Activated T-helper 1 cell treated with anti-CD3 and anti-CD28 coated beads, Interleukin-12 subunit alpha, Interleukin-12 subunit beta, Interleukin-2, Interleukin-4 antibody, amounts not matched to agents 30 ng/mL and 10 ng/mL and 1 ng/mL, durations not matched to agents 14 hours and 24 hours and 36 hours (primary cell): ENCODE measurements at regions not wholly inside any gene's neighbourhood (a gene's known extent, or its start where the extent isn't known, plus 50 kb on each side); places are given as distances from the start of the nearest gene placed in this dataset.

Experiments used
- DNase-seq: peaks from one replicate; pipeline ENCODE4 v3.0.0; 2021; ENCODE audit warnings: low spot score
- H3K27ac Mint-ChIP-seq: one replicate; pipeline ENCODE4 v1.8.0; 2021; ENCODE audit warnings: mild to moderate bottlenecking, mixed read lengths
- H3K27me3 Mint-ChIP-seq: one replicate; pipeline ENCODE4 v1.8.0; 2022; ENCODE audit warnings: mild to moderate bottlenecking, moderate library complexity, mixed read lengths; ENCODE audit not compliant: insufficient read depth
- H3K36me3 Mint-ChIP-seq: one replicate; pipeline ENCODE4 v1.8.0; 2021; ENCODE audit warnings: low read depth, mixed read lengths
- H3K4me1 Mint-ChIP-seq: one replicate; pipeline ENCODE4 v1.8.0; 2021; ENCODE audit warnings: low read depth, mixed read lengths
- H3K4me3 Mint-ChIP-seq: one replicate; pipeline ENCODE4 v1.8.0; 2021; ENCODE audit warnings: mild to moderate bottlenecking, moderate library complexity, mixed read lengths
- H3K9me3 Mint-ChIP-seq: one replicate; pipeline ENCODE4 v1.8.0; 2021; ENCODE audit warnings: mixed read lengths
- intact Hi-C: fragments of 100-400 bp; cut with micrococcal nuclease; formaldehyde crosslinking; loops from one replicate; pipeline ENCODE4 v1.15.1; 2024

DNA sequence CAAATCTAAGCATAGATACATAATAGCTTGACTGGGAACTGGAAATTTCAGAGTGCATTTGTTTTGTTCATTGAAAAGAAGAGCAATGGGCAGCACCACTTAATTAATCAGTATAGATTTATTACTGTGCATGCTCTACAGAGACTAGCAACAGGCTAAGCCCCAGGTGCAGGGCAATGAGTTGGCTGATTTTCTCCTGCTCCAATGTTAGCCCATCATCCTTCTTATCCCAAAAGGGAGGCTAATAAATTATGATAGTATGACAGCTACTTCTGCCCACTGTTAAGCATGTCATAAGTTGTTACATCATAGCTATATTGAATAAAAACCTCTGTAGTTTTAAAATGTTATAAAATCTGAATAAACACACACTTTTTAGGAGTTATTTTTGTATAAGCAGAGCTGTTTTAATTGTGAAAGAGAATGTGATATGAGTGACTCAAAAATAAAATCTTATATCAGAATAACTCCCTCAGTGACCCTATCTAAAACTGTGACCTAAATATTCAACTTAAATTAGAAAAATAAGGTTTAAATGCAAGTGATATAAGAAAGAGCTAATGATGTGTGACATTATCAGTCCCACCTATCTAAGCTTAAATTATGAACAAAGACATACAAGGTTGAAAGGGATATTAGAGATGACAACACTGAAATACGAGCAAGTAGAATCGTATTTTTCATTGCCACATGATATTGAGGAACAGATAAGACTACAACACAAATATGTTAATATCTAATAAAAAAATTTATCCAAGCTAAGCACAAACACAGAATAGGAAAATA is 967.3 kb upstream of the ADGRB3 start:
- Mint-ChIP-seq H3K9me3 (no peaks in the 10 kb centered on the region), H3K4me1 (no peaks in the 10 kb centered on the region), H3K27ac (no peak overlapping the region), H3K4me3 (no peak overlapping the region), H3K36me3 (no peaks in the 10 kb centered on the region), H3K27me3 (no peaks in the 10 kb centered on the region)
- DNase-seq: no peak
- intact Hi-C loops: no loop called here

GRCh38 chr6:67666177-67666964 is 968.7 kb upstream of the ADGRB3 start:
- H3K4me3 Mint-ChIP-seq: no peak overlapping the region
- no peaks in the 10 kb centered on the region for H3K9me3 Mint-ChIP-seq
- intact Hi-C loops: no loop called here
- no peaks in the 10 kb centered on the region for H3K27me3 Mint-ChIP-seq
- no peak overlapping the region for H3K27ac Mint-ChIP-seq
- DNase-seq: no peak
- no peaks in the 10 kb centered on the region for H3K4me1 Mint-ChIP-seq
- no peaks in the 10 kb centered on the region for H3K36me3 Mint-ChIP-seq

GRCh38 chr6:67664942-67665341 is 970.1 kb upstream of the ADGRB3 start:
- Mint-ChIP-seq H3K36me3 (no peaks in the 10 kb centered on the region), H3K27ac (no peak overlapping the region), H3K9me3 (no peaks in the 10 kb centered on the region), H3K4me1 (no peaks in the 10 kb centered on the region), H3K4me3 (no peak overlapping the region), H3K27me3 (no peaks in the 10 kb centered on the region)
- DNase-seq: no peak
- intact Hi-C loops: no loop called here

GRCh38 chr6:67663105-67663895 is 971.8 kb upstream of the ADGRB3 start:
- no peak for DNase-seq
- H3K4me1 Mint-ChIP-seq: no peaks in the 10 kb centered on the region
- no peaks in the 10 kb centered on the region for H3K27me3 Mint-ChIP-seq
- intact Hi-C loops: no loop called here
- no peak overlapping the region for H3K4me3 Mint-ChIP-seq
- no peak overlapping the region for H3K27ac Mint-ChIP-seq
- H3K9me3 Mint-ChIP-seq: no peaks in the 10 kb centered on the region
- no peaks in the 10 kb centered on the region for H3K36me3 Mint-ChIP-seq

DNA sequence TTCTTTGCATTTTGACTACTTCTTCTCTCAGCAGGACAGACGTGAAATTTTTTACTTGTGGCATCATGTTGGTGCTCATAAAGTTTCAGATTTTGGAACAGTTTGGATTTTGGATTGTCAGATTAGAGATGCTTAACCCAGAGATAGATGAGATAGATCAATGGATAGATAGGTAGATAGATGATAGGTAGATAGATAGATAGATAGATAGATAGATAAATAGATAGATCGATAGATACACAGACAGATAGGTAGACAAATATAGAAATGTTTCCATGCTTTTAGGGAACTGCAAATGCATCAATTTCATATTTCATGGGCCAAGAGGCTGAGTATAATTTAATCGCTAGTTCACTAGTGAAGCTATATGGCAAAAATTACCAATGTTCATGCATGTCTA is 981.5 kb upstream of the ADGRB3 start:
- no peaks in the 10 kb centered on the region for H3K4me1 Mint-ChIP-seq
- DNase-seq: no peak

GRCh38 chr6:67646550-67646949 is 988.5 kb upstream of the ADGRB3 start:
- H3K4me3 Mint-ChIP-seq: no peak overlapping the region
- H3K27me3 Mint-ChIP-seq: no peaks in the 10 kb centered on the region
- no peak overlapping the region for H3K27ac Mint-ChIP-seq
- H3K9me3 Mint-ChIP-seq: no peaks in the 10 kb centered on the region
- no peak for DNase-seq
- H3K4me1 Mint-ChIP-seq: no peaks in the 10 kb centered on the region
- no peaks in the 10 kb centered on the region for H3K36me3 Mint-ChIP-seq
- intact Hi-C loops: no loop called here

More for the DNA sequence above, 981.5 kb upstream of the ADGRB3 start:
- Mint-ChIP-seq H3K27me3 (no peaks in the 10 kb centered on the region), H3K9me3 (no peaks in the 10 kb centered on the region), H3K36me3 (no peaks in the 10 kb centered on the region), H3K27ac (no peak overlapping the region), H3K4me3 (no peak overlapping the region)
- intact Hi-C loops: no loop called here

DNA sequence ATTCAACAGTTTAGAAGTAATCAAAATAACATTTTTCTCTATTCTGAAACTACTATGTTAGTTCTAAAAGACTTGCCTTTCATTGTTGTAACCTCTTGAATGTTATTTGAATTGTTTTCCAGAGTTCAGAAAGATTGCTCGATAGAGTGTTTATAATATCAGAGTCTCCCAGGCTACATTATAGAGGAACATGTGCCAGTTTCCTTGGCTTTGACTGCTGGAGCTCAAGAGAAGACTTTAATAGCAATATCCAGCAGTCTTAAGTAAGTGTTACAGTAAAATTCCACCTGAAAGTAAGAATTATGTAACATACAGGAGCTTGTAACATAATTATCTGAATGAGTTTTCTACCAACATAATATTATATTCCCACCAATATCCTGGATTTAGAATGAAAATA is 991.8 kb upstream of the ADGRB3 start:
- no peaks in the 10 kb centered on the region for H3K36me3 Mint-ChIP-seq
- no peaks in the 10 kb centered on the region for H3K4me1 Mint-ChIP-seq
- intact Hi-C loops: no loop called here
- no peak overlapping the region for H3K27ac Mint-ChIP-seq
- H3K4me3 Mint-ChIP-seq: no peak overlapping the region
- no peaks in the 10 kb centered on the region for H3K9me3 Mint-ChIP-seq
- no peak for DNase-seq
- H3K27me3 Mint-ChIP-seq: no peaks in the 10 kb centered on the region

DNA sequence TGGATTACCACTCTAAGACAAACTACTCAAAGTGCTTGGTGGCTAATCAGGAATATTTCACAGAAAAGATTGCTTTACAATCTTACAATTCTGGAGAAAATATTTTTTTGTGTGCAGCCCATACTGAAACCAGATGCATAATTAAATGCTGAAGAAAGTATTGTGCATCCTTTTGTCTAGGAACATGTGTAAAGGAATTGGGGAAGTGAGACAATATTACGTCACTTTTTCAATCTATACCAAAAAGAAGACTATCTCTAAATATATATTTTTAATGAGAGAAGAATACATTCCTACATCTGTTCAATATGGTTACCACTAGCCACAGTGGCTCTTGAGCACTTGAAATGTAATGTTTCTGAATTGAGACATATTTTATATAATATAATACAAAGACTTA is 992.5 kb upstream of the ADGRB3 start:
- H3K9me3 Mint-ChIP-seq: no peaks in the 10 kb centered on the region
- H3K27me3 Mint-ChIP-seq: no peaks in the 10 kb centered on the region
- DNase-seq: no peak
- no peaks in the 10 kb centered on the region for H3K4me1 Mint-ChIP-seq
- H3K4me3 Mint-ChIP-seq: no peak overlapping the region
- H3K36me3 Mint-ChIP-seq: no peaks in the 10 kb centered on the region
- intact Hi-C loops: no loop called here
- H3K27ac Mint-ChIP-seq: no peak overlapping the region

DNA sequence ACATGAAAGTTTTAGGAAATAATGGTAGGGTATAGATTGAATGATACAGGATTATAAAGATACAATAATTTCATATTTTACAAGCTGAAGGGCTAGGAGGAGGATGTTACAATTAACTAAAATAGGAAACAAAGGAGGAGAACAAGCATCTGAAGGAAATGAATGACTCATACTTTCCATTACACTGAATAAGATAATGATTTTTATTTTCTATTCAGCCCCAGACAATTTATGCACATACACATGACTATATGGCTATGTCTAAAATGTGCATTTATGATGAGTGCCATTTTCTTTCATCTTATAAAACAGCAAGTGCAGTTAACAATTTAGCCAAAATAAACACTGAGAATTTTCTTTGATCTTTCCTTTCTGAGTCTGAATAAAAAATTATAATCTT is 994.6 kb upstream of the ADGRB3 start:
- Mint-ChIP-seq H3K27ac (no peak overlapping the region), H3K27me3 (no peaks in the 10 kb centered on the region), H3K4me3 (no peak overlapping the region), H3K9me3 (no peaks in the 10 kb centered on the region), H3K36me3 (no peaks in the 10 kb centered on the region), H3K4me1 (no peaks in the 10 kb centered on the region)
- intact Hi-C loops: no loop called here
- DNase-seq: no peak

DNA sequence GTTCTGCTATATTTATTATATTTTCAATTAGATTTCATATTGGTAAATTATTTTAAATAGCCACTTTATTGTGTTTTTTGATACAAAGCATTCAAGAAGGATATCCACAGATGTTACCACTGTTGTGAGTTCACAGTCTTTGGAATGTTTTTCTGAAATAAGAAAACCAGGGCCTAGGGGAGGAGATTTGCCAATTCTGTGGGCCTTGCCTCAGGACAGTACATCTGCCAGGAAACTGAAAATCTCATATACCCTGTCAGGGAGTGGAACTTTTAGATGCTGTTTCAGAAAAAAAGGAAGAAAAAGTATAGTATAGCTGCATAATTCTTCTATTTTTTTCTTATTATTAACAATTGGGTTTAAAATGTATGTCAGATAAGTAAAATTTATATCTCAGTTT is 995.9 kb upstream of the ADGRB3 start:
- H3K9me3 Mint-ChIP-seq: no peaks in the 10 kb centered on the region
- no peaks in the 10 kb centered on the region for H3K27me3 Mint-ChIP-seq
- no peak overlapping the region for H3K4me3 Mint-ChIP-seq
- H3K36me3 Mint-ChIP-seq: no peaks in the 10 kb centered on the region
- no peak overlapping the region for H3K27ac Mint-ChIP-seq
- no peak for DNase-seq
- H3K4me1 Mint-ChIP-seq: no peaks in the 10 kb centered on the region
- intact Hi-C loops: no loop called here

GRCh38 chr6:67634199-67634598 is 1000.9 kb upstream of the ADGRB3 start:
- Mint-ChIP-seq H3K4me3 (no peak overlapping the region), H3K36me3 (no peaks in the 10 kb centered on the region), H3K9me3 (no peaks in the 10 kb centered on the region), H3K4me1 (no peaks in the 10 kb centered on the region), H3K27ac (no peak overlapping the region), H3K27me3 (no peaks in the 10 kb centered on the region)
- DNase-seq: no peak
- intact Hi-C loops: no loop called here

DNA sequence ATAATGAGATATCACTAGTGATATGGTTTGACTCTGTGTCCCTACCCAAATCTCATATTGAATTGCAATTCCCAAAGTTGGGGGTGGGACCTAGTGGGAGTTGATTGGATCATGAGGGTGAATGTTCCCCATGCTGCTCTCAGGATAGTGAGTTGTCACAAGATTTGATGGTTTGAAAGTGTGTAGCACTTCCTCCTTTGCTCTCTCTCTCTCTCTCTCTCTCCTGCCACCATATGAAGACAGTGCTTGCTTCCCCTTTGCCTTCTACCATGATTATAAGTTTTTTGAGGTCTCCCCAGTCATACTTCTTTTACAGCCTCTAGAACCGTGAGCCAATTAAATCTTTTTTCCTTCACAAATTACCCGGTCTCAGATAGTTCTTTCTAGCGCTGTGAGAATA is 1002.0 kb upstream of the ADGRB3 start:
- Mint-ChIP-seq H3K9me3 (no peaks in the 10 kb centered on the region), H3K27me3 (no peaks in the 10 kb centered on the region), H3K4me1 (no peaks in the 10 kb centered on the region), H3K36me3 (no peaks in the 10 kb centered on the region), H3K27ac (no peak overlapping the region), H3K4me3 (no peak overlapping the region)
- DNase-seq: no peak
- intact Hi-C loops: no loop called here

DNA sequence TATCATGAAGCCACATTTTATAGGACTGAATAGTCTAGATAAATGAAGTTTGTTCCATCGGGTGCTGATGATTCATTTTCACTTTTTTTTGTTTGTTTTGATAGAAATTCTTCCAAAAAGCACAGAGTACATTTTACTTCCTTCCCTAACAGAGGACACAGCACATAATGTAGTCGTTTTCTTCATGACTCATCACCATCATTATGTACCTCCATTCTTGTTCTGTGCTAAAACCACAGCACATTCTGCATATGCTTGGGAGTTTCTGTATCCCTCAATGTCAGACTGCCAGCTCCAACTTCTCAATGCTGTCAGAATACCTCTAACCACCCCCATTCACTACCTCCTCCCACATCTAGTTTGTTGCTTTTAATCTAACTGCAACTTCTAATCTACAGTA is 1004.9 kb upstream of the ADGRB3 start:
- no peaks in the 10 kb centered on the region for H3K4me1 Mint-ChIP-seq

More for the DNA sequence above, 1004.9 kb upstream of the ADGRB3 start:
- no peak for DNase-seq
- Mint-ChIP-seq H3K27ac (no peak overlapping the region), H3K9me3 (no peaks in the 10 kb centered on the region), H3K4me3 (no peak overlapping the region), H3K36me3 (no peaks in the 10 kb centered on the region), H3K27me3 (no peaks in the 10 kb centered on the region)
- intact Hi-C loops: no loop called here
